ENCODE measurements at regions not wholly inside any gene's neighbourhood (a gene's known extent, or its start where the extent isn't known, plus 50 kb on each side); places are given as distances from the start of the nearest gene placed in this dataset.

GRCh38 chr9:96048104-96048955 lies 172.8 kb downstream of the ERCC6L2 start:
- Histone ChIP-seq H3F3A (ENCODE audit: low read depth) (peaks cover 19% of the 10 kb centered on the region), H3K79me2 (ENCODE audit: low read depth) (no peaks in the 10 kb centered on the region), H4K20me1 (ENCODE audit: low read depth) (no peaks in the 10 kb centered on the region), H3K4me3 (no peak overlapping the region), H3K36me3 (no peaks in the 10 kb centered on the region), H3K9me3 (ENCODE audit: low read depth) (no peaks in the 10 kb centered on the region), H3K9ac (no peak overlapping the region), H3K27ac (peak overlapping the region; percentile 63), H3K4me2 (peak overlapping the region; percentile 42), H3K27me3 (no peaks in the 10 kb centered on the region), H2AFZ (replicated peaks) (no peak overlapping the region), H3K4me1 (peaks cover 26% of the 10 kb centered on the region)
- peak; percentile 80 for DNase-seq (ENCODE audit: low spot score)
- peak overlapping the region; percentile 74 for H3K4me3 Mint-ChIP-seq
- peaks cover 6% of the 10 kb centered on the region for H3K36me3 Mint-ChIP-seq
- H3K27me3 Mint-ChIP-seq (ENCODE audit: insufficient read depth, low read depth): peaks cover 11% of the 10 kb centered on the region
- peaks cover 39% of the 10 kb centered on the region for H3K4me1 Mint-ChIP-seq
- peaks cover 5% of the 10 kb centered on the region for H3K9me3 Mint-ChIP-seq
- TF ChIP-seq CTCF (IDR thresholded peaks at IDR 0.05) (no peak), EZH2 (IDR thresholded peaks at IDR 0.05) (no peak), EZH2phosphoT487 (IDR thresholded peaks at IDR 0.05) (no peak)
- H3K27ac Mint-ChIP-seq: peak overlapping the region; percentile 93

GRCh38 chr9:96047741-96048103 lies 172.2 kb downstream of the ERCC6L2 start:
- peak overlapping the region; percentile 42 for H3K4me2 ChIP-seq

GRCh38 chr9:96047116-96047639 lies 171.7 kb downstream of the ERCC6L2 start:
- no peak for DNase-seq (ENCODE audit: low spot score)
- H3K4me1 Mint-ChIP-seq: peaks cover 37% of the 10 kb centered on the region
- Histone ChIP-seq H3K27me3 (no peaks in the 10 kb centered on the region), H3K9ac (no peak overlapping the region), H3K36me3 (no peaks in the 10 kb centered on the region), H2AFZ (replicated peaks) (no peak overlapping the region), H3K4me1 (peaks cover 26% of the 10 kb centered on the region), H3K27ac (no peak overlapping the region), H3K4me2 (peak overlapping the region; percentile 42), H3K79me2 (ENCODE audit: low read depth) (no peaks in the 10 kb centered on the region), H3K9me3 (ENCODE audit: low read depth) (no peaks in the 10 kb centered on the region), H3K4me3 (no peak overlapping the region), H3F3A (ENCODE audit: low read depth) (peaks cover 19% of the 10 kb centered on the region), H4K20me1 (ENCODE audit: low read depth) (no peaks in the 10 kb centered on the region)
- TF ChIP-seq CTCF (IDR thresholded peaks at IDR 0.05) (no peak), EZH2phosphoT487 (IDR thresholded peaks at IDR 0.05) (no peak), EZH2 (IDR thresholded peaks at IDR 0.05) (no peak)
- no peak overlapping the region for H3K27ac Mint-ChIP-seq
- H3K9me3 Mint-ChIP-seq: peaks cover 5% of the 10 kb centered on the region
- H3K27me3 Mint-ChIP-seq (ENCODE audit: insufficient read depth, low read depth): peaks cover 10% of the 10 kb centered on the region
- H3K4me3 Mint-ChIP-seq: no peak overlapping the region
- peaks cover 6% of the 10 kb centered on the region for H3K36me3 Mint-ChIP-seq

More at GRCh38 chr9:96047741-96048103, 172.2 kb downstream of the ERCC6L2 start:
- Mint-ChIP-seq H3K27ac (peak overlapping the region; percentile 93), H3K36me3 (peaks cover 6% of the 10 kb centered on the region), H3K4me3 (peak overlapping the region; percentile 74), H3K4me1 (peaks cover 39% of the 10 kb centered on the region), H3K27me3 (ENCODE audit: insufficient read depth, low read depth) (peaks cover 10% of the 10 kb centered on the region), H3K9me3 (peaks cover 5% of the 10 kb centered on the region)
- H4K20me1 ChIP-seq (ENCODE audit: low read depth): no peaks in the 10 kb centered on the region
- H3K9me3 ChIP-seq (ENCODE audit: low read depth): no peaks in the 10 kb centered on the region
- no peak overlapping the region for H3K9ac ChIP-seq
- H3K79me2 ChIP-seq (ENCODE audit: low read depth): no peaks in the 10 kb centered on the region
- H3K4me3 ChIP-seq: no peak overlapping the region
- no peaks in the 10 kb centered on the region for H3K27me3 ChIP-seq
- H3K4me1 ChIP-seq: peaks cover 26% of the 10 kb centered on the region
- TF ChIP-seq EZH2 (IDR thresholded peaks at IDR 0.05): no peak
- no peak for TF ChIP-seq CTCF (IDR thresholded peaks at IDR 0.05)
- no peak for TF ChIP-seq EZH2phosphoT487 (IDR thresholded peaks at IDR 0.05)
- peak; percentile 50 for DNase-seq (ENCODE audit: low spot score)
- H2AFZ ChIP-seq (replicated peaks): no peak overlapping the region
- peak overlapping the region; percentile 6 for H3K27ac ChIP-seq
- peaks cover 19% of the 10 kb centered on the region for H3F3A ChIP-seq (ENCODE audit: low read depth)
- no peaks in the 10 kb centered on the region for H3K36me3 ChIP-seq
